H54 (cell line): ENCODE measurements at regions not wholly inside any gene's neighbourhood (a gene's known extent, or its start where the extent isn't known, plus 50 kb on each side); places are given as distances from the start of the nearest gene placed in this dataset.
"Not testable (repeated sequence)": the region's sequence is repeated elsewhere in the genome, so short reads cannot be mapped to it uniquely, and the experiment has no call there.

Experiments used
- DNase-seq: peaks from one replicate; pipeline ENCODE4 v3.0.0; 2011; ENCODE audit warnings: low spot score, mixed read lengths; ENCODE audit not compliant: insufficient read length
- FAIRE-seq: peaks from 3 replicates; lab custom pipeline; 2011; peaks lifted over from hg19 to GRCh38; lab: Jason Lieb, UNC
- POLR2A ChIP-seq: IDR thresholded peaks from 2 replicates; pipeline ENCODE4 v1.6.1; 2011; ENCODE audit warnings: low read depth, mild to moderate bottlenecking, low read length

- DNase-seq (no peak), FAIRE-seq (no peak)
- TF ChIP-seq POLR2A: no peak
Observed at GRCh38 chr11:93032580-93032979, 63.1 kb downstream of the MTNR1B start.

DNA sequence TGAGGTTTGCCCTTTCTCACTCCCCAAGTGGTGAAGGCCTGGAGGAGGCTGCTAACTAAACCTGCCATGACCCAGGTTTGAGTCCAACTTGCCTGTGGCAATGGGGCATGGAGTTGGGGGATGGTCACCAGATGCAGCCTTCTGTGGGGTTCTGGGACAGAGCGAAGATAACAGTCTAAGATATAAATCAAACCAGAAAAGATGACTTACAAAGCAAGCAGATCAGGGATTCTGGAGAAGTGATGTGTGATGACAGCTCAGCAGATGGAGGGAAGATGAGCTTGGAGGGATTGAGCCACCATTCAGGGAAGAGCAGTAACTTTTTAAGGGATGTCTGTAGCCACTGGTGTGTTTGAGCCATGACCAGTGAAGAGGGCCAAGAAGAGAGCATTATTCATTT is 63.6 kb downstream of the MTNR1B start:
- no peak for DNase-seq
- TF ChIP-seq POLR2A: no peak
- no peak for FAIRE-seq

DNA sequence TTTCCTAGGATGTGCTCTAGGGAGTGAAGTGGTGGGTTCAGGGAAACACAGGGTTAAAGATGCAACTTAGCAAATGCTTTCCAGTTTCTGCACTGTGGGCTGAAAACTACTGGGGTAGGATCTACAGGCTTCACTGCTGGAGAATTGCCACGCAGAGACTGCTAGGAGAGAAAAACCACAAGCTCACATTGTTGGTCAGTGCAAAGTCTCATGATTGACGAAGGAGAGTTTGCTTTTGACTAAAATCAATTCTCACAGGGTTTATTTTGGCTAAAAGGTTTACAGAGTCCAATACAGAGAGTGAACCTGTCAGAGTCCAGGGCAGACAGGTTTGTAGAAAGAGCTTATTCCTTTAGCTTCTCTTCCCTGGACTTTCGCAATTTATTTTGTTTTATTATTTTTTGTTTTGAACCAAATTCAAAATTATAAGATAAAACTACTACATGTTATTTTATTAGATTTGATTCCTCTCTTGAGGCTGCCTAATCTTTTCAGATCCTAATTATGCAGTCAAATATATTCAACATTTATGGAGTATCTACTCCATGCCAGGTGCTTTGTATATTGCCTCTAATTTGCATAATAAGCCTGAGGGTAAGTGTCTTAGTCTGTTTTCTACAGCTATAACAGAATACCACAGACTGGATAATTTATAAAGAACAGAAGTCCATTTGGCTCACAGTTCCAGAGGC is 64.7 kb downstream of the MTNR1B start:
- FAIRE-seq: no peak
- DNase-seq: no peak
- no peak for TF ChIP-seq POLR2A

- no peak for DNase-seq
- no peak for TF ChIP-seq POLR2A
- FAIRE-seq: no peak
Observed at GRCh38 chr11:93034723-93035039, 65.2 kb downstream of the MTNR1B start.

GRCh38 chr11:93038521-93038920 is 69.1 kb downstream of the MTNR1B start:
- no peak for TF ChIP-seq POLR2A
- no peak for FAIRE-seq
- no peak for DNase-seq

DNA sequence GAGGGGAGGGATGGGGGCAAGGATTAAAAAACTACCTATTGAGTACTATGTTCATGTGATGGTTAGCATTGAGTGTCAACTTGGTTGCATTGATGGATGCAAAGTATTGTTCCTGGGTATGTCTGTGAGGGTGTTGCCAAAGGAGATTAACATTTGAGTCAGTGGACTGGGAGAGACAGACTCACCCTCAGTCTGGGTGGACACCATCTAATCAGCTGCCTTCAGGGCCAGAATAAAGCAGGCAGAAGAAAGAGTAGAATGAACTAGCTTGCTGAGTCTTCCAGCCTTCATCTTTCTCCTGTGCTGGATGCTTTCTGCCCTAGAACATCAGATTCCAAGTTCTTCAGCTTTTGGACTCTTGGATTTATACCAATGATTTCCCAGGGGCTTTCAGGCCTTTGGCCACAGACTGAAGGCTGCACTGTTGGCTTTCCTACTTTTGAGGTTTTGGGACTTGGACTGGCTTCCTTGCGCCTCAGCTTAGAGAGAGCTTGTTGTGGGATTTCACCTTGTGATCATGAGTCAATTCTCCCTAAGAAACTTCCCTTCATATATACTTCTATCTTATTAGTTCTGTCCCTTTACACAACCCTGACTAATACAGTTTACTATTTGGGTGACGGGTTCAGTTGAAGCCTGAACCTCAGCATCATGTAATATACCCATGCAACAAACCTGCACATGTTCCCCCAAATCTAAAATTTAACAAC is 70.2 kb downstream of the MTNR1B start:
- DNase-seq (no peak), FAIRE-seq (no peak)
- TF ChIP-seq POLR2A: no peak

DNA sequence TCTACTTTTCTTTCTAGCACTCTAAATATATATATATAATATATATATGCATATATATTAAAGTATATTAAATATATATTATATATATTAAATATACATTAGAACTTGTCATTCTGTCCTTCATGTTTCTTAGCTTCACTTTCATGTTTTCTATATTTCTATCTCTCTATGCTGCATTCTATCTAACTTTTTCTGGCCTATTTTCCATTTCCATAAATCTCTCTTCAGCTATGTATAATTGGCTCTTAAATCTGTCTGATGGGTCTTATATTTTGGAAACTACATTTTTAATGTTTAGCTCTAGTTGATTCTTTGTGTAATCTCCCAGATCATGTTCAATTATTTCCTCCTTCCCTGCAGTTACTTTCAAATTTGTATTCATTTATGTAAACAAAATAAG is 72.2 kb downstream of the MTNR1B start:
- DNase-seq (no peak), FAIRE-seq (no peak)
- TF ChIP-seq POLR2A: no peak

DNA sequence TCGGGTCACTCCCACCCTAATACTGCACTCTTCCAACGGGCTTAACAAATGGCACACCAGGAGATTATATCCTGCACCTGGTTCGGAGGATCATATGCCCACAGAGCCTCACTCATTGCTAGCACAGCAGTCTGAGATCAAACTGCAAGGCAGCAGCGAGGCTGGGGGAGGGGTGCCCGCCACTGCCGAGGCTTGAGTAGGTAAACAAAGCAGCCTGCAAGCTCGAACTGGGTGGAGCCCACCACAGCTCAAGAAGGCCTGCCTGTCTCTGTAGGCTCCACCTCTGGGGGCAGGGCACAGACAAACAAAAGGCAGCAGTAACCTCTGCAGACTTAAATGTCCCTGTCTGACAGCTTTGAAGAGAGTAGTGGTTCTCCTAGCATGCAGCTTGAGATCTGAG is 73.7 kb downstream of the MTNR1B start:
- DNase-seq, FAIRE-seq: not testable (repeated sequence)

DNA sequence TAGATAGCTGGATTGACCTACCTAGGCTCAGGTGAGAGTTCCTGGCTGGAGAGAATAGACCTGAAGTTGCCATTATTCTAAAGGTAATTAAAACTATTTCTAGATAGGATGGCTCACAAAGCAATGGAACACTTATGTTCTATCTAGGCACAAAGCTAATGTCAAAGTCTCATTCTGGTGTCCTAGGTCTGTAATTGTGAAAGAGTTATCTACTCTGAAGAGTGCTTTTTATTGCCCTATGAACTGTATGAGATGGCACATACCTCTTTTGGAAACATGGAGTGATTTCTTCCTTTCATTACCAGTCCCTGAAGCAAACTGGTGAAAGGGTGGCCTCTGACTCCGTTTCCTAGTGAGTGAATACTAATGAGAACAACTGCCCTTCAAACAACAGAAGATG is 80.3 kb downstream of the MTNR1B start:
- DNase-seq (no peak), FAIRE-seq (no peak)
- TF ChIP-seq POLR2A: no peak

DNA sequence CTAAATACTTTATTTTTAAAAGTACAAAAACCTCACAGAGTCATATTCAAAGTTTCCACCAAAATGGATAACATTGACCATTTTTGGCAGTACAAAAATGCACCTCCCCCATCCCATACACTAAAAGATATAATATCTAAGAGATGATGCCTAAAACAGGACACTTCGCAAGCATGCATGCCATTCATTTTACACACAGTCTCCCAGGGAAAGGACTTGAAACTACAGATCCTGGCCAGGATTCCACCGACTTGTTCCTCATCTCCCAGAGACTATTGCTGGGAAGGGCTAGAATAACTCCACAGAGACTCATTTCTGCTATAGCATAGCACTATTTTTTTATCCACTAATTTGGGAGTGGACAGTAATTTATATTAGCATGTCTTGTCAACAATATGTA is 81.7 kb downstream of the MTNR1B start:
- no peak for TF ChIP-seq POLR2A
- DNase-seq (no peak), FAIRE-seq (no peak)

DNA sequence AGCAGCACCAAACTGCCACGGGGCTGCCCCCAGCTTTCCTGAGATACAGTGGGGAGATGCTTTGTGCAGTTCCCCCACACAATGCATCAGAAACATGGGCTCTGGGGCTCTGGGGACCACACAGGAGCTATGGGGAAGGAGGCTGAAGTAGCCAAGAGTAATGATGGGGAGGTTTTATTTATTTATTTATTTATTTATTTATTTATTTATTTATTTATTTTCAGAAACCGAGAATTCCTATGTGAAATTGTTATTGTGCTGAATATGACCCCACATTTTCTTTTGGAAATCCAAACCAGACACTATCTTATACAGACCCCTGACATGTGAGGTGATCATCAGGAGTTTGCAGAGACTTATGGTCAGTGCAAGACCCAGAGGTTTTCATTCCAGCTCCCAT is 84.4 kb downstream of the MTNR1B start:
- no peak for FAIRE-seq
- no peak for DNase-seq
- TF ChIP-seq POLR2A: no peak

DNA sequence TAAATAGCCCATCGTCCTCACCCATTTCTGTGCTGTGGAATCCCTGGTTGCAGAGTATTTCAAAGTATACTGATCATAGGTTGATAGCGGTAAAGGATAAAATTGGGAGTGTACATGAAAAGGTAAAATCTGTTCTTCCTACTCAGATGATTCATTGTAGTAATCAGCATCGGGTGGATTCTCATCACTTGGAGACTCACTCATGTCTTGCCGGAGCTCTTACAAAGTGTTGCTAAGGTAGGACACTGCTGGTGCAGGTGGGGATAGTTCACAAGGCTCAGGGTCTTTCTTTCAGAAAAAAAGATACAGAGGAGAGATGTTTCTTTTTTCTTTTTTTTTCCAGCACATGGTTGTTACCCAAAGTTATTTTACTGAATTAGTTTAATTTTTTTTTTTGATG is 84.8 kb downstream of the MTNR1B start:
- TF ChIP-seq POLR2A: no peak
- DNase-seq (no peak), FAIRE-seq (peak; percentile 30)

DNA sequence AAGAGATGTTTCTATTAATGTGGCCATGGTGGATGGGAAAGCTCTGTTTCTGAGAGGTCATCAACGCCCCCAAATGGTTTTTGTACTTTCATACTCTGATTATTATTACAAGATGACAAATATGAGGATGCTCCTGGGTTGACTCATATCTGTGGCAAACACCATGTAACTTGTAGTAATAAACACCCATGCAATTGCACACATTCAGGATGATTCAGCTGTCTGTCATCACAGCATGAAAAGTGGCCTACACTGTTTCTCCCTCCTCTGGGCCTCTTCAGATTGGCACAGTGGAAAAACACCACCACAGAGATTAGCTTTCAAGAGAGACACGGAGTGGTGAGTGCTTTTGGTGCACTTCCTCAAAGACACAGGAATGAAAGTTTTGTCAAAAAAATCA is 85.4 kb downstream of the MTNR1B start:
- FAIRE-seq (peak; percentile 91), DNase-seq (peak; percentile 15)
- TF ChIP-seq POLR2A: no peak

DNA sequence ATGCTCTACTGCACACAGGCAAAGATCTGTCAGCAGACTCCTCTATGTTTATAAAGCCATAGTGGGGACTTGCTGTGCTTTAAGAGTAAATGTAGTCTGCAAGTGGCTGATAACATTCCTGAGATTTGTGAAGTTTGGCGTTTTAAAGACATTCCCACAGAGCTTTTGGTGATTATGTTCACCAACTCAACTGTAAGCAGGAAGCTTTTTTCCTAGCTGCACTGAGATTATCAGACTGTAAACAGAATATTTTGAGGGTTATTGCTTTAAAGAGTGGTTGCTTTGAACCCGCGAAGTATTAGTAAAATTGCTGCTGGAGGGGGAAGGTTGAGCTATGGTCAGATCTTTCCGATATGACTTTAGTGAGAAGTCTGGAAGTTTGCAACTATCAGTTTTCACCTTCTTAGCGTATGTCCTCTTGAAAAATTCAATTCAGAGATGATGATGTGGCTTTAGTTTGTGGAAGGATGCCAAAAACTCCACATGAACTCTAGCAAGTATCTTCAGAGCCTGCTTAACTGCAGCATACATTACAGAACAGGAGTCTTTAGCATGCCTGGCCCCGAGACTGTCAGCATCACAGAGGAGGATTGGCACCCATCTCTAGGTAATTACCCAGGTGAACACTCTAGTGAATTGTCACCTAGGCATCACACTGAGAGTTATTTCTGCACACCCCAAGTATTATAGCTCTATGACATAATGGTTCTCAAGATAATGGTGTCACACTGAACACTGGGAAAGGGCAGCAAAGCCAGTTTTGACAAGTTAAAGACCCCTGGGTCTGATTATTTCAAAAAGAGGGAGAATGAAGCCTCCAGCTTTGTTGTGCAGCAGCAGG is 89.9 kb downstream of the MTNR1B start:
- DNase-seq (no peak), FAIRE-seq (no peak)

More for the DNA sequence above, 89.9 kb downstream of the MTNR1B start:
- TF ChIP-seq POLR2A: no peak
